ENCODE measurements at regions not wholly inside any gene's neighbourhood (a gene's known extent, or its start where the extent isn't known, plus 50 kb on each side); places are given as distances from the start of the nearest gene placed in this dataset.

GRCh38 chr4:153974452-153974851 is 185.6 kb upstream of the SFRP2 start:
- no peak for TF ChIP-seq CTCF (conservative IDR thresholded peaks at IDR 0.05; ENCODE audit: low read length)
- TF ChIP-seq EZH2phosphoT487 (IDR thresholded peaks at IDR 0.05; ENCODE audit: borderline replicate concordance, low read depth, low read length), result no peak

Measured in OCI-LY7 (cell line).